ENCODE measurements at regions not wholly inside any gene's neighbourhood (a gene's known extent, or its start where the extent isn't known, plus 50 kb on each side); places are given as distances from the start of the nearest gene placed in this dataset.

- DNase-seq (ENCODE audit: low spot score) (no peak), ATAC-seq (ENCODE audit: low read depth) (no peak)
- no peak for TF ChIP-seq CTCF (IDR thresholded peaks at IDR 0.05; ENCODE audit: poor library complexity, severe bottlenecking)
- H3K4me3 ChIP-seq (ENCODE audit: severe bottlenecking), result no peak overlapping the region
- no peak overlapping the region for H3K27ac ChIP-seq (ENCODE audit: poor library complexity, severe bottlenecking)
- no peaks in the 10 kb centered on the region for H3K36me3 ChIP-seq (ENCODE audit: low read depth)
- peaks cover 6% of the 10 kb centered on the region for H3K4me1 ChIP-seq (ENCODE audit: insufficient read depth, poor library complexity, severe bottlenecking)
- no peaks in the 10 kb centered on the region for H3K27me3 ChIP-seq (ENCODE audit: insufficient read depth, poor library complexity, severe bottlenecking)
- no peaks in the 10 kb centered on the region for H3K9me3 ChIP-seq (ENCODE audit: severe bottlenecking)
Measured at GRCh38 chr18:68519336-68519735, 195.6 kb downstream of the TMX3 start.

GRCh38 chr18:68509902-68510301, 205.0 kb downstream of the TMX3 start:
- Histone ChIP-seq H3K27ac (ENCODE audit: poor library complexity, severe bottlenecking) (no peak overlapping the region), H3K4me3 (ENCODE audit: severe bottlenecking) (no peak overlapping the region), H3K4me1 (ENCODE audit: insufficient read depth, poor library complexity, severe bottlenecking) (no peaks in the 10 kb centered on the region), H3K27me3 (ENCODE audit: insufficient read depth, poor library complexity, severe bottlenecking) (no peaks in the 10 kb centered on the region), H3K9me3 (ENCODE audit: severe bottlenecking) (no peaks in the 10 kb centered on the region), H3K36me3 (ENCODE audit: low read depth) (no peaks in the 10 kb centered on the region)
- DNase-seq (ENCODE audit: low spot score) (no peak), ATAC-seq (ENCODE audit: low read depth) (no peak)
- no peak for TF ChIP-seq CTCF (IDR thresholded peaks at IDR 0.05; ENCODE audit: poor library complexity, severe bottlenecking)

GRCh38 chr18:68507781-68508180, 207.1 kb downstream of the TMX3 start:
- no peaks in the 10 kb centered on the region for H3K4me1 ChIP-seq (ENCODE audit: insufficient read depth, poor library complexity, severe bottlenecking)
- H3K9me3 ChIP-seq (ENCODE audit: severe bottlenecking), result no peaks in the 10 kb centered on the region
- no peak for TF ChIP-seq CTCF (IDR thresholded peaks at IDR 0.05; ENCODE audit: poor library complexity, severe bottlenecking)
- ATAC-seq (ENCODE audit: low read depth) (no peak), DNase-seq (ENCODE audit: low spot score) (no peak)
- no peak overlapping the region for H3K4me3 ChIP-seq (ENCODE audit: severe bottlenecking)
- no peak overlapping the region for H3K27ac ChIP-seq (ENCODE audit: poor library complexity, severe bottlenecking)
- H3K27me3 ChIP-seq (ENCODE audit: insufficient read depth, poor library complexity, severe bottlenecking), result no peaks in the 10 kb centered on the region
- H3K36me3 ChIP-seq (ENCODE audit: low read depth), result no peaks in the 10 kb centered on the region

DNA sequence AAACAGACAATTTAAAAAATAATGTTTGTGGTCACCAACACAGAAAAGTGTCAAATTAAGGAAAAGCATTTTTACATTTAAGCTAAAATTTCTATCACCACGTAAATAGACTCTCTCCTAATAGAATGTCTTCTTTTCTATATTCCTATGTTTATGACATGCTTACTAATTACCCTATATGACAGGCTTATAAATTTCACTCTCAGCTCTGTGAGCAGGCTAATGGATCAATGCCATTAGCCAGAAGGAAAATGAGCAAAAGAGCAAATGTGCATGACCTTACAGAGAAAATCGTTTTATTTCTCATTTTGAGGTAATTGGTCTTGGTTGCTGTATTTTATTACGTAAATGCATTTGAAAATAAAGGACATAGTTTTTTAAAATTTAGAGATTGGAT, 209.7 kb downstream of the TMX3 start:
- Histone ChIP-seq H3K27me3 (ENCODE audit: insufficient read depth, poor library complexity, severe bottlenecking) (no peaks in the 10 kb centered on the region), H3K9me3 (ENCODE audit: severe bottlenecking) (no peaks in the 10 kb centered on the region), H3K27ac (ENCODE audit: poor library complexity, severe bottlenecking) (no peak overlapping the region), H3K4me1 (ENCODE audit: insufficient read depth, poor library complexity, severe bottlenecking) (no peaks in the 10 kb centered on the region), H3K36me3 (ENCODE audit: low read depth) (no peaks in the 10 kb centered on the region), H3K4me3 (ENCODE audit: severe bottlenecking) (no peak overlapping the region)
- DNase-seq (ENCODE audit: low spot score) (no peak), ATAC-seq (ENCODE audit: low read depth) (no peak)
- no peak for TF ChIP-seq CTCF (IDR thresholded peaks at IDR 0.05; ENCODE audit: poor library complexity, severe bottlenecking)

DNA sequence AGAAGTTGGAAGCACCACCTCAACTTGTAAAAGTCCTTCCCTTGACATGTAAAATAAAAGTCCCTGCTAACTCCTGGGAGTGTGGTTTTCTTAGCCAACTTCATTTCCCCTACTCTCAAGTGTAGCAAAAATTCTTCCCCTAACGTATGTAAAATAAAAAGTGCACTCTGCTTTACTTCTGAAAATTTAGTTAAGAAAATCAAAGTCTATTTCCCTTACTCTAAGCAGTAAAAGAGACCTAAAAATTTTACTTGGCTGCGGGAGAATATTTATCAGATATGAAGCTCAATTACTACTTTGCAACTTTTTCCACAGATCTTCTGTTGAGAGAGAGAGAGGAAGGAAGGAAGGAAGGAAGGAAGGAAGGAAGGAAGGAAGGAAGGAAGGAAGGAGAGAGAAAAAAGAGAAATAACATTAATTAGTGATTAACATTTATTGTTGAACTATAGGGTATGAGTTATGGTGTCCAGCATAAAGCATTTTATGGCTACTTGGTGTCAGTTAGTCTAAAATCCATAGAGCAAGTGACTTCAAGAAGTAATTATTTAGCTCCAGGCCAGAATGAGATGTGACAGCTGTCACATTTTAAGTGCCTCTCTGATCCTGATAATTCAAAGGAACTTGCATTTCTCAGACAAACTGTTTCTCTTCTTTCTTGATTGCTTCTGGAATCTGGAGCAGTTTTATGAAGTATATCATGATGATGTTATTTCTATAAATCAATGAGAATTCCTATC, 210.3 kb downstream of the TMX3 start:
- Histone ChIP-seq H3K9me3 (ENCODE audit: severe bottlenecking) (no peaks in the 10 kb centered on the region), H3K36me3 (ENCODE audit: low read depth) (no peaks in the 10 kb centered on the region), H3K27me3 (ENCODE audit: insufficient read depth, poor library complexity, severe bottlenecking) (no peaks in the 10 kb centered on the region), H3K4me3 (ENCODE audit: severe bottlenecking) (no peak overlapping the region), H3K4me1 (ENCODE audit: insufficient read depth, poor library complexity, severe bottlenecking) (no peaks in the 10 kb centered on the region), H3K27ac (ENCODE audit: poor library complexity, severe bottlenecking) (no peak overlapping the region)
- no peak for TF ChIP-seq CTCF (IDR thresholded peaks at IDR 0.05; ENCODE audit: poor library complexity, severe bottlenecking)
- no peak for DNase-seq (ENCODE audit: low spot score)
- no peak for ATAC-seq (ENCODE audit: low read depth)

Measured in RWPE2 (cell line).